OCI-LY3 (cell line): ENCODE measurements at regions not wholly inside any gene's neighbourhood (a gene's known extent, or its start where the extent isn't known, plus 50 kb on each side); places are given as distances from the start of the nearest gene placed in this dataset.

ENCODE experiments used
- H2AFZ ChIP-seq: fragments of 200-600, 300-600 bp; shearing (Covaris generic); 2 replicates; pipeline ENCODE4 v1.6.0; 2014; ENCODE audit warnings: antibody characterized with exemption, low read depth, low read length
- H3K27ac ChIP-seq: fragments of 200-600, 300-600 bp; sonication (generic); 2 replicates; pipeline ENCODE4 v1.5.1; 2014; ENCODE audit warnings: mild to moderate bottlenecking, low read length, moderate library complexity, mixed read lengths
- H3K27me3 ChIP-seq: fragments of 200-600, 300-600 bp; sonication (generic); 2 replicates; pipeline ENCODE4 v1.6.1; 2014; ENCODE audit warnings: low read depth, low read length, mixed read lengths
- H3K36me3 ChIP-seq: fragments of 200-600, 300-600 bp; sonication (generic); replicated peaks from 2 replicates; pipeline ENCODE3; 2014; ENCODE audit warnings: low read depth, low read length, mixed read lengths
- H3K4me1 ChIP-seq: fragments of 300-600, 200-600 bp; sonication (generic); 2 replicates; pipeline ENCODE4 v1.6.1; 2014; ENCODE audit warnings: low read length, mixed read lengths
- H3K4me2 ChIP-seq: fragments of 200-600, 300-600 bp; sonication (generic); 2 replicates; pipeline ENCODE4 v1.6.1; 2014; ENCODE audit warnings: low read length, mixed read lengths
- H3K4me3 ChIP-seq: fragments of 300-600, 200-600 bp; sonication (generic); 2 replicates; pipeline ENCODE4 v1.5.1; 2014; ENCODE audit warnings: antibody characterized with exemption, mild to moderate bottlenecking, low read length, moderate library complexity
- H3K79me2 ChIP-seq: fragments of 300-600, 200-600 bp; shearing (Covaris generic); 2 replicates; pipeline ENCODE4 v1.6.1; 2014; ENCODE audit warnings: mild to moderate bottlenecking, low read length, mixed read lengths
- H3K9ac ChIP-seq: fragments of 300-600, 200-600 bp; shearing (Covaris generic); 2 replicates; pipeline ENCODE4 v1.6.0; 2014; ENCODE audit warnings: mild to moderate bottlenecking, low read length, moderate library complexity
- H3K9me3 ChIP-seq: fragments of 200-600, 300-600 bp; shearing (Covaris generic); 2 replicates; pipeline ENCODE4 v1.6.1; 2014; ENCODE audit warnings: low read length, mixed read lengths; ENCODE audit not compliant: insufficient read depth
- H4K20me1 ChIP-seq: fragments of 200-600, 300-600 bp; sonication (generic); 2 replicates; pipeline ENCODE4 v1.6.1; 2016; ENCODE audit warnings: low read length, mixed read lengths; ENCODE audit not compliant: insufficient read depth
- CTCF ChIP-seq: fragments of 200-600, 300-600 bp; sonication (generic); IDR thresholded peaks from 2 replicates; pipeline ENCODE4 v1.5.1; 2014; ENCODE audit warnings: antibody characterized with exemption, low read length, low read depth
- EZH2phosphoT487 ChIP-seq: fragments of 200-600 bp; shearing (Covaris generic); IDR thresholded peaks from 2 replicates; pipeline ENCODE4 v1.6.1; 2018; ENCODE audit warnings: antibody characterized with exemption, mixed run types, low read depth

DNA sequence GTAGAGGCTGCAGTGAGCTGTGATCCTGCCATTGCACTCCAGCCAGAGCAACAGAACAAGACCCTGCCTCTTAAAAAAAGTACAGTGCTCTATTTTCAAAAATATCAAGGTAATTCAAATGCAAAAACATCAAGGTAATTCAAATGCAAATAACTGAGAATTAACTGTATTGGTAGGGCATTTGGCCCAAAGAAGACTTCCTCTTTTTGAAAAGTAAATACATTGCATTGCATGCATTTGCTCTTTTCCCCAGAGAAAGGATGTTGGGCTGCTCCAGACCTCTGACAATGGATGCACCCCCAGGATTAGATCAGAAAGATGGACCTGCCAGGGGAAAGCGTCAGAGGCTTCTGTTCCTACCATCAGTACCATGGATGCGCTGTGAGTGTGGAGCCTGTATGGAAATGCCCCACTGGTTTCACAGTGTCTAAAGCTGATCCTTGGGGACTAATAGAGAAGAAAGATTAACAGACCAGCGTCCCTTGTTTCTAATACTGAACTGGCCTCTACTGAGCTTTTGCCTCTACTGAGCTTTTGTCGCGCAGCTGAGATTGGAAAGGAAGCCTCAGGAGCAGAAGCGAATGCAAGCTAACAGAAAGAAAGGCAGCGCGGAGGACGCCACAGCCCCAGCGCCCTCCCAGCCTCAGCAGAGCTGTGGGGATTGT, 93.5 kb upstream of the LYZL2 start:
- TF ChIP-seq EZH2phosphoT487 (no peak), CTCF (no peak)
- peaks cover 7% of the 10 kb centered on the region for H3K4me1 ChIP-seq
- H3K4me3 ChIP-seq = no peak overlapping the region
- H2AFZ ChIP-seq = no peak overlapping the region
- no peaks in the 10 kb centered on the region for H3K9me3 ChIP-seq
- H3K27ac ChIP-seq = no peak overlapping the region
- no peaks in the 10 kb centered on the region for H3K79me2 ChIP-seq
- H3K9ac ChIP-seq = no peak overlapping the region
- H4K20me1 ChIP-seq = no peaks in the 10 kb centered on the region
- no peaks in the 10 kb centered on the region for H3K36me3 ChIP-seq
- H3K27me3 ChIP-seq = peaks cover 6% of the 10 kb centered on the region
- no peak overlapping the region for H3K4me2 ChIP-seq

DNA sequence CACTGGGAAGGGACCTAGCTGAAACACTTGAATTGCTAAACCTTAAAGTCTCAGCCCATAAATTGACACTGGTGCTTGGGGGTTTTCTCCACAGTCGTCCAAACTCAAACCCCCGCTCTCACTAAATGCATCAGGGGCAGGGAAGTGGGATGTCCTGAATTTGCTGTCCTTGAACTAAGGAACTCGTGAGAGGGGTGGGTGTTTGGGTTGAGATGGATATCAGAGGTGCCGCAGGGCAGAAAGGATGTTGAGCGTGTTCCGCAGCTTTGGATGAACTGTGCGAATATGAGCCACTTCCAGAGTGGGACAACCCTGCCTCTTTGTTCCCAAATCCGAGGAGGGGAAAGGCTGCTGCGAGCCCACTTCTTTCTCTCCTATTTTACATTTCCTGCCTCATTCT, 90.3 kb upstream of the LYZL2 start:
- H3K27me3 ChIP-seq = peaks cover 6% of the 10 kb centered on the region
- no peak overlapping the region for H3K9ac ChIP-seq
- TF ChIP-seq CTCF (no peak), EZH2phosphoT487 (no peak)
- H3K27ac ChIP-seq = no peak overlapping the region
- no peak overlapping the region for H3K4me3 ChIP-seq
- no peak overlapping the region for H3K4me2 ChIP-seq
- H4K20me1 ChIP-seq = no peaks in the 10 kb centered on the region
- H3K9me3 ChIP-seq = no peaks in the 10 kb centered on the region
- no peaks in the 10 kb centered on the region for H3K79me2 ChIP-seq
- H2AFZ ChIP-seq = no peak overlapping the region
- H3K4me1 ChIP-seq = peaks cover 20% of the 10 kb centered on the region
- no peaks in the 10 kb centered on the region for H3K36me3 ChIP-seq

DNA sequence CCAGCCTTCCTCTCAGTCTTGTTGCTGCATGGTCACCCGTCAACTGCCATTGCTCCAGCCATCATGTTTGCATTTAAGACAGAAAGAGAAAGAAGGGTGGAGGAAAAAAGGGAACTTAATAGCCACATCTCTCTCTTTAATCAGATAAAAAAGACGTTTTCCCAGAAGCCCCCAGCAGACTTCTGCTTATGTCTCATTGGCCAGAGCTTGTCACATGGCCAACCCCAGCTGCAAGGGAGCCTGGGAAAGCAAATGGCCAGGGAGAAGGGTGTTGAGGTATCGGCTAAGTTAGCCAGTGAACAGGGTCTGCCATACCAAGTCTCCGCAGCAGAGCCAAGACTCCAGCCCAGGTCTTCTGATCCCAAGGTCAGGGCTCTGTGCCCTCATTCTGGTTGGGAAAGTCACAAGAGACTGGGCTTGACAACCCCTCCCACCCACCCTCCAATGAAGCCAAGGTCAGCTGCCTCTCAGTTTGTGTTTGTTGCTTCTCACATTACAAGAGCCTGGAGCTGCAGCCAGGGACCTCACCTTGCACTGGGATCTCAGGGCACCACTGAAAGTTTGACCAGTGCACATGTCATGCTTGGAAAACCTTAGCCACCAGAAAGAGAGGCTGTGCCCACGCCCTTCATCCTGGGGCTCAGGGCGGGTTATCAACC, 80.3 kb upstream of the LYZL2 start:
- Histone ChIP-seq H2AFZ (no peak overlapping the region), H3K9ac (no peak overlapping the region), H4K20me1 (no peaks in the 10 kb centered on the region), H3K4me2 (no peak overlapping the region), H3K4me3 (no peak overlapping the region), H3K27me3 (no peaks in the 10 kb centered on the region), H3K4me1 (peaks cover 16% of the 10 kb centered on the region), H3K36me3 (no peaks in the 10 kb centered on the region), H3K27ac (no peak overlapping the region), H3K9me3 (0 out of 2 replicates have a peak, but pooled peaks cover 8% of the 10 kb centered on the region), H3K79me2 (no peaks in the 10 kb centered on the region)
- no peak for TF ChIP-seq EZH2phosphoT487
- TF ChIP-seq CTCF = no peak

GRCh38 chr10:30709229-30709628, 79.7 kb upstream of the LYZL2 start:
- no peak overlapping the region for H2AFZ ChIP-seq
- TF ChIP-seq CTCF = no peak
- no peak for TF ChIP-seq EZH2phosphoT487
- no peak overlapping the region for H3K4me3 ChIP-seq
- no peaks in the 10 kb centered on the region for H3K79me2 ChIP-seq
- H3K27ac ChIP-seq = no peak overlapping the region
- H3K9me3 ChIP-seq = 0 out of 2 replicates have a peak, but pooled peaks cover 8% of the 10 kb centered on the region
- no peak overlapping the region for H3K9ac ChIP-seq
- H3K36me3 ChIP-seq = no peaks in the 10 kb centered on the region
- H3K27me3 ChIP-seq = no peaks in the 10 kb centered on the region
- no peak overlapping the region for H3K4me2 ChIP-seq
- peaks cover 21% of the 10 kb centered on the region for H3K4me1 ChIP-seq
- no peaks in the 10 kb centered on the region for H4K20me1 ChIP-seq
